NCI-H2107 treated with DMSO at 0.1 percent for 48 hours (cell line): ENCODE measurements at regions not wholly inside any gene's neighbourhood (a gene's known extent, or its start where the extent isn't known, plus 50 kb on each side); places are given as distances from the start of the nearest gene placed in this dataset.

Source experiments
- DNase-seq: peaks from one replicate; lab custom pipeline; 2025; ENCODE audit not compliant: unreplicated experiment; lab: John Stamatoyannopoulos, UW

DNA sequence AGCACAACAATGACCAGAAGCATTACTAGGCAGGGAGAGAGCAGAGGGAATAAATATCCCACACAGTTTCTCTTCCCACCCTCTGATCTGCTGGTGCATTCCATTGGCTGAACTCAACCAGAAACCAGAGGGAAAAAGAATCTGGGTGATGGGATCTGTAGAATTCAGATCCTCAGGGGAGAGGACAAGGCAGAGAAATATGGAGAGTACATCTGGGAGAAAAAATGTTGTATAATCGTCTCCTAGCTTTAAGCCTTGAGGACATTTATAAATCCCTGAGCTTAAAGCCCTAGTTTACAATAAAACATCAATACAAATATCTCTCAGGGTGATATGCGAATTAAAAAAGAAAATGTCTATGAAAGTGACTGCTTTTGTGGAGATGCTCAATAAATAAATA lies 368.1 kb upstream of the MAD2L1 start:
- DNase-seq: no peak

- no peak for DNase-seq
Measured at GRCh38 chr4:120432301-120432860, 365.7 kb upstream of the MAD2L1 start.

- DNase-seq: no peak
Measured at GRCh38 chr4:120431180-120431579, 364.5 kb upstream of the MAD2L1 start.

DNA sequence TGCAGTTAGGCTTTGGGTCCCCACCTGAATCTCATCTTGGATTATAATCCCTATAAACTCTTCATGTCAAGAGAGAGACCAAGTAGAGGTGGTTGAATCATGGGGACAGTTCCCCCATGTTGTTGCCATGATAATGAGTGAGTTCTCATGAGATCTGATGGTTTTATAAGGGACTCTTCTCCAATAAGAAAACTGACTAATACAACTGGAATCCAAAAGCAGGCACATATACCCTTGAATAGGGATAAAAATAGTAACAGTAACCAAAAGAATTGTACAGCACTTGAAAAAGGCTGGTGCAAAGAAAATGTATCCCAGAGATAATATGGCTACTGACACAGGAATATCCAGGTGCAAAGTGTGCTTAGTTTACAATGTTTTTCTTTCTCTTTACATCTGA lies 351.5 kb upstream of the MAD2L1 start:
- no peak for DNase-seq

DNA sequence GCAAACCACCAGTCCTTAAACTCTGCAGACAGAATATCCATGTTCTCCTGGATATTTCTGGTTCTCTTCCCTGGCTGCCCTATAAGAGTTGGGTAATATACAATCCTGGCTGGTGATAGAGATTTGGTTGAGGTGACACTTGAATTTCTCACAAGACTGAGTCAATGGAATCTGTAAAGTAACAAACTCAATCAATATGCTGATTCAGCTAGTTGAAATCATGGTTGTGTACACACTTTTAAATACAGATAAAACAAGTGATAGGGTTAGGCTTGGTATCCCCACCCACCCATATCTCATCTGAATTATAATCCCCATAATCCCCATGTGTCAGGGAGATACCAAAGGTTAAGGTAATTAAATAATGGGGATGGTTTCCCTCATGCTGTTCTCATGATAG lies 349.2 kb upstream of the MAD2L1 start:
- no peak for DNase-seq

- no peak for DNase-seq
Measured at GRCh38 chr4:120406960-120407359, 340.3 kb upstream of the MAD2L1 start.

- no peak for DNase-seq
Measured at GRCh38 chr4:120403296-120403695, 336.6 kb upstream of the MAD2L1 start.

DNA sequence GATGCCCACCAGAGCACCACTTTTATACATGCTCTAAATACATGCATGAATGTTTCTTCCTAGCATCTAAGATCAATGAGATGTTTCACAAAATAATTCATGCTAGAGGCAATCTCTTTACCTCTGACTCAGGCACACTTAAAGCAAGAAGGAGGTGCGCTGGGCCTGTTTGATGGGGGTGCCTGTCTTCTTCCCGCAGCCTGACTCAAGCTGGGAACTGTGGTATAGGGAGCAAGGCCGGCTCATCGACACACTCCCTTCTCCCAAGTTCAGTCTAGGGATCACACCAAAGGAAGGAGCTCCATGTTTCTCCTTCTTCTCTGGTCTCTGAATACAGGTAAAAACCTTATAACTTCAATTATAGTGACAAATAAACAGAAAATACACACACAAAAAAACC lies 333.8 kb upstream of the MAD2L1 start:
- DNase-seq: no peak

DNA sequence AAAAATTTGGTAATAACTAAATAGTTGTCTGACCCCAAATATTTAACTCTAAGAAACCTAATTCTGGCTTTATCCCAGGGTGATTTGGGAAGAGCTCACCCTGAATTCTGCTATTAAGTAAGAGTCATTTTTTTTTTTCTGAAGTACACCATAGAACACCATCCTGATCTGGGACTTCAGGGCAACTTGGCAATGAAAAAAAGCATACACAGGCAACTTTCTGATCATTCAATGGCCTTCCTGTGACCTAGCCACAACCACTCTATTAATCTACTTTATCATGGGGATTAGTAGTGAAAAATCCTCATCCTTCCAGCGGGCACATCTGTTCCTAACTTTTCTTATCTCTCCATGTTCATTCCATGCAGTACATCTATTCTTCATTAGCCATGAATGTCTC lies 333.2 kb upstream of the MAD2L1 start:
- no peak for DNase-seq

DNA sequence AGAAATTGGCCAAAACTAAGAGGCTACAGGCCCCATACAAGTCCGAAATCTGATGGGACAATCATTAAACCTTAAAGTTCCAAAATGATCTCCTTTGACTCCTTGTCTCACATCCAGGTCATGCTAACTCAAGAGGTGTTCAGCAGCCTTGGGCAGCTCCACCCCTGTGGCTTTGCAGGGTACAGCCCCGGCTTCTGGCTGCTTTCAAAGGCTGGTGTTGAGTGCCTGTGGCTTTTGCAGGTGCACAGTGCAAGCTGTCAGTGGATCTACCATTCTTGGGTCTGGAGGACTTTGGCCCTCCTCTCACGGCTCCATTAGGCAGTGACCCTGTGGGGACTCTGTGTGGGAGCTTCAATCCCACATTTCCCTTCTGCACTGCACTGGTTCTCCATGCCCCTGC lies 329.1 kb upstream of the MAD2L1 start:
- no peak for DNase-seq

DNA sequence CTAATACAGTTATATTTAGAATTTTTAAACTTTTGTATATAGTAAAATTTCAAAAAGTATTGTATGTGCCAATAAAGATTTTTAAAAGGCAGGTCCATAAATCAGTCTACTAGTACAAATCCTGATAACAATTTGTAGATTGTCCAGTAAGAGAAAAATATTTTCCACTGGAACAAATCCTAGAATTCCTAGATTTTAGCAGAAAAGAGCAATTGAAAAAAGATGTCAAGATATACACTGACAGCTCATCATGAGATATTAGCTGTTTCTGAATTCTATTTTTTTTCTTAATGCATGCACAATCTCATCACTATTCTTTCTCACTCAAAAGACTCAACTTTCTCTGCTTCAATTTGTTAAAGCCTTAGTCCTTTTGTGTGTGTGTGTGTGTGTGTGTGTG lies 289.2 kb upstream of the MAD2L1 start:
- DNase-seq: no peak

GRCh38 chr4:120354381-120354780 lies 287.7 kb upstream of the MAD2L1 start:
- DNase-seq: no peak

- no peak for DNase-seq
Measured at GRCh38 chr4:120353235-120353634, 286.6 kb upstream of the MAD2L1 start.

DNA sequence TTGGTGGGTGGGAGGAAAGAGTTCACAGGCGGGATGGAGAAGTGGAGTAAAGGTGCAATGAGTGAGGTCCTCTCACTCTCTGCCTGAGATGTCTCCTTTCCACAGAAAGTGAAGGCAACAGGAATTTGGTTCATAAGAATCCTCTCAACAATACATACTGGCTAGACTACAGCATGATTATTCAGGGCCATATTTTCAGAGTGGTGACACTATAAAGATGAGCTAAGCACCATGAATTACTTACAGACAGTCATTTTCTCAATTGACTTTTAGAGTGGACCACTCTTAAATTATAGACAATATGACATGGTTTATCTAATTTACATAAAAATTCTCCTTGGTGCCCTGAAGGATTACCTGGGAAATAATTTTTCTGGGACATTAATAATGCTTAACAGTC lies 286.1 kb upstream of the MAD2L1 start:
- no peak for DNase-seq

- DNase-seq: no peak
Measured at GRCh38 chr4:120348948-120349347, 282.3 kb upstream of the MAD2L1 start.

DNA sequence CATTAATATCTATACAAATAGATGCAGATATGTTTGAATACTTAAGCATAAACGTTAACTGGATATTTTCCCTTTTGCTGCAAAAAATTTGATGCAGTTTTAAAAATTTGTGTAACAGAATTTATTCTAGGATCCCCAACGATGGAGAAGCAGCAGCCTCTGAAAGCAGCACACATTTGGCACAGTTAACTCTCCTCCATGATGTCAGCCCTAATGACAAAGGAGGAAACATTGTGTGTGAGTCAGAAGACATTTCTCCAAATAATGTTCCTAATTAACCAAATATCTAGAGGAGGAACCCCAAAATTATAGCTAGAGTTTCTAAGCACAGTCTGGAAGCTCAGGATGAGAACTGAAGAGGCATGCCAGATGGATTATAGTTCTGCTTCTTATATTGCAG lies 281.9 kb upstream of the MAD2L1 start:
- no peak for DNase-seq

- DNase-seq: peak; percentile 49
Measured at GRCh38 chr4:120331486-120332370, 265.1 kb upstream of the MAD2L1 start.

DNA sequence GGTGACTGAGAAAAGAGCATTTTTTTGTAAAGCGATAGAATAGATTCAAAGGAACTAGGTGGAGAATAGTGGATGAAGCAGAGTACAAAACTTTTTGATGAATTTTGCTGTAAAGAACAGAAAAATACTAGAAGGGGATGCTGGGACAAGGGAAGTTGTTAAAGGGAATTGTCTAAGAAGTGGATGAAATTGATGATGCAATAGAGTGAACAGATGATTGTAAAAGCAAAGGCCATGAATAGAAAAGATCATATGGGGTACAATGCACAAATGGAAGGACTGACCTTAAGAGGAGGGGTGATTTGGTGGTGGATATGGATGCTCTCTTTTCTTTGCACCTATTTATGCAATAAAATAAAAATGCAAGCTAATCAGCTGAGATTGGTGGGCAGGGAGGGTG lies 262.7 kb upstream of the MAD2L1 start:
- no peak for DNase-seq

GRCh38 chr4:120327276-120327675 lies 260.6 kb upstream of the MAD2L1 start:
- DNase-seq: no peak

- no peak for DNase-seq
Measured at GRCh38 chr4:120319046-120319767, 252.6 kb upstream of the MAD2L1 start.

- DNase-seq: no peak
Measured at GRCh38 chr4:120318196-120318846, 251.7 kb upstream of the MAD2L1 start.

DNA sequence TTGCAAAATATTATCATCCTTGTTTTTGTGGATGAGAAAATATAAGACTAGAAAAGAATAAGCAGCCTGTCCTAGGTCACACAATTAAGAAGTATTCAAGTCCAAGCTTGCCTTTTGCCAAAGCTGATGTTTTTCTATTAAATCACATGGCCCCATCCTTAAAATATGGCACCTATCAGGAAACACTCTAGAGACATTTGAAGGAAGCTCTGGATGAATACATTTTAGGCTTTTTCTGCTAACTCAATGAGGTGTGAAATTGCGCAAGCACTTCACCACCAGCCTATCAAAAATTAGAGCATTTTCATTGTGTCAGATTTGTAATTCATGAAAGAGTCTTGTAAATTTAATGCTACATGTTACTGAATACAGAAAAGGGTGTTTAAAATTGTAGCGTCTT lies 251.1 kb upstream of the MAD2L1 start:
- DNase-seq: peak; percentile 15
